ENCODE measurements at regions not wholly inside any gene's neighbourhood (a gene's known extent, or its start where the extent isn't known, plus 50 kb on each side); places are given as distances from the start of the nearest gene placed in this dataset.

DNA sequence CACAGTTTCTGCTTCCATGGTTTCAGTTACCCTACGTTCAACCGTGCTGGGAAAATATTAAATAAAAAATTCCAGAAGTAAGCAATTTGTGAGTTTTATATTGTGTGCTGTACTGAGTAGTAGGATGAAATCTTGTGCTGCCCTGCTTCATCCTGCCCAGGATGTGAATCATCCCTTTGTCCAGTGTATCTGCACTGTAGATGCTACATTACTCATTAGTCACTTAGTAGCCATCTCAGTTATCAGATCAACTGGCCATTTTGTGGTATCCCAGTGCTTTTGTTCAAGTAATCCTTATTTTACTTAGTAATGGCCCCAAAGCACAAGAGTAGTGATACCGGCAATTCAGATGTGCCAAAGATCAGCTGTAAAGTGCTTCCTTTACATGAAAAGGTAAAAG, 97.9 kb downstream of the COX18 start:
- no peaks in the 10 kb centered on the region for H3K36me3 ChIP-seq (ENCODE audit: insufficient read depth, low read depth, low read length)
- no peaks in the 10 kb centered on the region for H3K9me3 ChIP-seq (ENCODE audit: insufficient read depth, low read depth, low read length)
- no peaks in the 10 kb centered on the region for H3K27me3 ChIP-seq (ENCODE audit: insufficient read depth, low read length)
- H3K4me3 ChIP-seq (ENCODE audit: low read length), result no peak overlapping the region
- no peaks in the 10 kb centered on the region for H3K4me1 ChIP-seq (ENCODE audit: insufficient read depth, low read length)
- H3K27ac ChIP-seq (ENCODE audit: low read length), result no peak overlapping the region
- no peak overlapping the region for H3K9ac ChIP-seq (ENCODE audit: low read depth, low read length)

DNA sequence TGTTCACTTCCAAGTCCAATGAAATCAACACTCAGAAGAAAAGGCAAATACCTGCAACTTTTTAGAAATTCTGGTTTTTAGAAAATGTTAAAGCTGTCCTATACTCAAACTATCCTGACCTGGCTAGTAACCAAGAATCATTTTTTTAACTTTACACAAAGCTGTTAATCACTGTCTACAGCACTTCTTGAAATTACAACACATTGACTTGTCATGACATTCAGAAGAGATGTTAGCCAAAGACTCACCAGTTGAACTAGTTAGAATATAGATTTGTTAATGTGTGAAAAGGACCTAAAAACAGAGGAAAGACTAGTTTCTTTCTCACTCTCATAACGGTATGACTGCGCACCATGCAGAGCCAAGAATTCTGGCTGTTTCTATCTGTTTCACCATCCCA, 98.8 kb downstream of the COX18 start:
- H3K9me3 ChIP-seq (ENCODE audit: insufficient read depth, low read depth, low read length), result no peaks in the 10 kb centered on the region
- no peak overlapping the region for H3K27ac ChIP-seq (ENCODE audit: low read length)
- H3K4me3 ChIP-seq (ENCODE audit: low read length), result no peak overlapping the region
- no peak overlapping the region for H3K9ac ChIP-seq (ENCODE audit: low read depth, low read length)
- no peaks in the 10 kb centered on the region for H3K4me1 ChIP-seq (ENCODE audit: insufficient read depth, low read length)
- H3K36me3 ChIP-seq (ENCODE audit: insufficient read depth, low read depth, low read length), result no peaks in the 10 kb centered on the region
- H3K27me3 ChIP-seq (ENCODE audit: insufficient read depth, low read length), result no peaks in the 10 kb centered on the region

DNA sequence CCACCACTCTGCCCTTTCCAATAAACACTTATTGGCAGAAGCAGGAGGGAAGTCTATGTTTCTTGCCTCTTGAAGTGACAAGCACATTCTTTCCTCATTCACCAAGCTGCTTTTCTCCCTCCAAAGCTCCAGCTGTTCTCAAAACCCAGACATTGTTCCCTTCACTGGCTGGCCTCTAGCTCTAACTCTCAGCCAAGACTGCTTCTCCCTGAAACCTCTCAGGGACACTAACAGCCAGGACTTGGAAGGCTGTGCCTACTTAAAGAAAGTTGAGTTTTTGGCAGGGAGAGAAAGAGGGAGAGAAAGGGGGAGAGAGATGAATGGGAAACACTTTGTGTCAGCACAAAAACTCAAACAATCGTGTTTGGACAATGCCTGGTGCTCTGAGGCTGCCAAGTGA, 99.5 kb downstream of the COX18 start:
- H3K36me3 ChIP-seq (ENCODE audit: insufficient read depth, low read depth, low read length), result no peaks in the 10 kb centered on the region
- H3K27ac ChIP-seq (ENCODE audit: low read length), result no peak overlapping the region
- no peak overlapping the region for H3K4me3 ChIP-seq (ENCODE audit: low read length)
- H3K27me3 ChIP-seq (ENCODE audit: insufficient read depth, low read length), result no peaks in the 10 kb centered on the region
- H3K4me1 ChIP-seq (ENCODE audit: insufficient read depth, low read length), result no peaks in the 10 kb centered on the region
- H3K9ac ChIP-seq (ENCODE audit: low read depth, low read length), result no peak overlapping the region
- H3K9me3 ChIP-seq (ENCODE audit: insufficient read depth, low read depth, low read length), result no peaks in the 10 kb centered on the region

DNA sequence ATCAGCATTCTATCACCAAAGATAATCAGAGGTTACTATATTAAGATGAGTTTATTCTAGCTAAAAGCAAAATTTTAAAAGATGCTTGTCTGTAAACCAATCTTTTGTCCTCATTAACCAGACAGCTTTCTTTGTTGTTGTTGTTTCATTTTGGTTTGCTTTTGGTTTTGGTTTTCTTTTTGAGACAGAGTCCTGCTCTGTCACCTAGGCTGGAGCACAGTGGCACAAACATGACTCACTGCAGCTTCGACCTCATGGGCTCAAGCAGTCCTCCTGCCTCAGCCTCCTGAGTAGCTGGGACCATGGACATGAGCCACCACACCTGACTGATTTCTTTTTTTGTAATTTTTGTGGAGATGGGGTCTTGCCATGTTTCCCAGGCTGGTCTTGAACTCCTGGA, 102.9 kb downstream of the COX18 start:
- no peak overlapping the region for H3K9ac ChIP-seq (ENCODE audit: low read depth, low read length)
- no peaks in the 10 kb centered on the region for H3K4me1 ChIP-seq (ENCODE audit: insufficient read depth, low read length)
- H3K36me3 ChIP-seq (ENCODE audit: insufficient read depth, low read depth, low read length), result no peaks in the 10 kb centered on the region
- no peaks in the 10 kb centered on the region for H3K27me3 ChIP-seq (ENCODE audit: insufficient read depth, low read length)
- no peak overlapping the region for H3K4me3 ChIP-seq (ENCODE audit: low read length)
- no peak overlapping the region for H3K27ac ChIP-seq (ENCODE audit: low read length)
- no peaks in the 10 kb centered on the region for H3K9me3 ChIP-seq (ENCODE audit: insufficient read depth, low read depth, low read length)

DNA sequence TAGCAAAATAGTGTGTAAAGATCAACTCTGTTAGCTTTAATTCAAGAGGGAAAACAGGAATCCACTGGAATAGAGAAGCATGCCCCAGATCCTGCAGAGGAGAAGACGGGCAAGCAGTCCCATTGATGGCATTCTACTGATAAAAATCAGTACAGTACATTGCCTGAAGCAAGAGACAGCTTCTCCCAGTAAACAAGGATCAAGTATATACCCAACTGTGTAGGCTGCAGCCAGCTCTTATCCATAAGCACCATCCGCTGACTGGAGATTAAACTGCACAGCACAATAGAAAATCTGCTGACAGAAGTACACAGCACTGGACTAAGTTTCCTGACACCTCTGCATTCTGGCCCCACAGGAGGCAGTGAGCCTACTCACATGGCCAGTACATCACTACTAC, 110.1 kb downstream of the COX18 start:
- Histone ChIP-seq H3K9ac (ENCODE audit: low read depth, low read length) (no peak overlapping the region), H3K36me3 (ENCODE audit: insufficient read depth, low read depth, low read length) (no peaks in the 10 kb centered on the region), H3K4me3 (ENCODE audit: low read length) (no peak overlapping the region), H3K27ac (ENCODE audit: low read length) (no peak overlapping the region), H3K27me3 (ENCODE audit: insufficient read depth, low read length) (no peaks in the 10 kb centered on the region), H3K4me1 (ENCODE audit: insufficient read depth, low read length) (no peaks in the 10 kb centered on the region), H3K9me3 (ENCODE audit: insufficient read depth, low read depth, low read length) (no peaks in the 10 kb centered on the region)

DNA sequence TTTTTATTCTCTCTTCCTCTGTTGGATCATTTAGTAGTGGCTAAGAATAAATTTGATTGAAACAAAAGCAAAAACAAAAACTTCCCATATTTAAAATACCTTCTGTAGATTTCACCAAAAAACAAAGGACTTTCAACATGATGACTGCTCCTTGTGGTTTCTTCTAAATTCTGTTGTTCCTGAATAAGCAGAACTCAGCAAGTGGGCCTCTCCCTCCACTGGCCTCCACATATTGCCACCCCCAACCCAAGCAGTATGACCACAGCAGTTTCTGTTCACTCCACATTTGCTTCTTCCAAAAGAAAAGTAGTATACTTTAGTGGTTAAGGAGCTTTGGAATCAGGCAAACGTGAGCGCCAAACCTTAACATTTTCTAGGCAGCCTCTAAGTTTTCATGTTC, 114.7 kb downstream of the COX18 start:
- no peaks in the 10 kb centered on the region for H3K4me1 ChIP-seq (ENCODE audit: insufficient read depth, low read length)
- H3K36me3 ChIP-seq (ENCODE audit: insufficient read depth, low read depth, low read length), result no peaks in the 10 kb centered on the region
- H3K27me3 ChIP-seq (ENCODE audit: insufficient read depth, low read length), result no peaks in the 10 kb centered on the region
- H3K4me3 ChIP-seq (ENCODE audit: low read length), result no peak overlapping the region
- no peaks in the 10 kb centered on the region for H3K9me3 ChIP-seq (ENCODE audit: insufficient read depth, low read depth, low read length)
- no peak overlapping the region for H3K9ac ChIP-seq (ENCODE audit: low read depth, low read length)
- no peak overlapping the region for H3K27ac ChIP-seq (ENCODE audit: low read length)

DNA sequence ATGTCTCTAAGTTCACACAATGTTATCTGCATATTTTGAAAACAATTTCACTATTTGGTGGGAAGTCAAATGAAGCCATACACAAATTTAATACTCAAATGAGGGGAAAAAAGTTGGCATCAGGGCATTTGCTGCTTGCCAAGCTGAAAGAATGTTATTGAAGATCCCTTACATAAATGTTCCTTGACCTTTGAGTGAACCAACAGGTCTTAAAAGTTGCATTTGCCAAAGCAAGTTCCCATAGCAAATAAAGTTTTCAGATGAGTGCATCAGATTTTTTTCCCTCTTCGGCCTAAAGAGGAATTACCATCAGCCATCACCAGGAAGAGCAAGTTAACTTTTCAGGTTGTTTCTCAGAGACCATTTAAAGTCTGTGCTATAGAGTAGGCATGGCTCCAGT, 115.9 kb downstream of the COX18 start:
- H3K27ac ChIP-seq (ENCODE audit: low read length), result no peak overlapping the region
- H3K4me3 ChIP-seq (ENCODE audit: low read length), result no peak overlapping the region
- H3K4me1 ChIP-seq (ENCODE audit: insufficient read depth, low read length), result no peaks in the 10 kb centered on the region
- no peaks in the 10 kb centered on the region for H3K36me3 ChIP-seq (ENCODE audit: insufficient read depth, low read depth, low read length)
- no peaks in the 10 kb centered on the region for H3K27me3 ChIP-seq (ENCODE audit: insufficient read depth, low read length)
- no peak overlapping the region for H3K9ac ChIP-seq (ENCODE audit: low read depth, low read length)
- H3K9me3 ChIP-seq (ENCODE audit: insufficient read depth, low read depth, low read length), result no peaks in the 10 kb centered on the region

DNA sequence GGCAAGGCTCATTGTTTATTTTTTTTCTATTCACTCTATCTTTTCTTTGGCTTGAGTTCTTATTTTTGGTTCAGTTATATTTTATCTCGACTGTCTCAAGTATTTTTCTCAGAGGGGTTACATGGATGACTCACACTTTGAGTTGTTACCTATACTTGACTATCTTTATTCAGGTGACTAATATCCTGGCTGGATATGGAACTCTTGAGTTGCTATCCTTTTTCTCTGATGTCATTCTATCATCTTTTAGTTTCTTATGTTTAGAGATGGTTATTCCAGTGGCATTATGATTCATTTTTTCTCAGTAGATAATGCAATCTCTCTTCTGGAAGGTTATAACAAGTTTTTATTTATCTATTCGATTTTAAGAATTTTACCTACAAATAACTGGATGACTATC, 117.9 kb downstream of the COX18 start:
- no peak overlapping the region for H3K9ac ChIP-seq (ENCODE audit: low read depth, low read length)

DNA sequence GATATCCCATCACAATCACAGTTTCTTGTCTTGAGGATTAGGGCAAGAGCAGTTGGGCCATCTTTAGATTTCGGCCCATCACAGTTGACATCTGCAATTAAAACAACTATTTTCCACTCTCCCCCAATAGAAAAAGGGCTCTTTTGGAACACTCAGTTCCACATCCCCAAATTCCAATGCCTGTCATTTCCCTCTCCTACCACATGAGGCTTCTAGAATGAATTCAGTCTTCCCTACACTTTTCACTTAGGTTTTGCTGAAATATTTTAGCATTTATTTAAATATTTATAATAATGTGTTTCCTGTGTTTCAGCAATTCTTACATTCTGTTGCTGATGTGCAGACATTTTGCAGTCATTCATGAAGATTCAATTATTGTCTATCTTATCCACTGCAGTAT, 118.4 kb downstream of the COX18 start:
- no peak overlapping the region for H3K4me3 ChIP-seq (ENCODE audit: low read length)
- H3K9ac ChIP-seq (ENCODE audit: low read depth, low read length), result no peak overlapping the region
- no peaks in the 10 kb centered on the region for H3K4me1 ChIP-seq (ENCODE audit: insufficient read depth, low read length)
- H3K27ac ChIP-seq (ENCODE audit: low read length), result no peak overlapping the region
- no peaks in the 10 kb centered on the region for H3K9me3 ChIP-seq (ENCODE audit: insufficient read depth, low read depth, low read length)
- H3K27me3 ChIP-seq (ENCODE audit: insufficient read depth, low read length), result no peaks in the 10 kb centered on the region
- no peaks in the 10 kb centered on the region for H3K36me3 ChIP-seq (ENCODE audit: insufficient read depth, low read depth, low read length)

More for the DNA sequence above, 117.9 kb downstream of the COX18 start:
- no peaks in the 10 kb centered on the region for H3K36me3 ChIP-seq (ENCODE audit: insufficient read depth, low read depth, low read length)
- H3K27me3 ChIP-seq (ENCODE audit: insufficient read depth, low read length), result no peaks in the 10 kb centered on the region
- H3K4me3 ChIP-seq (ENCODE audit: low read length), result no peak overlapping the region
- H3K4me1 ChIP-seq (ENCODE audit: insufficient read depth, low read length), result no peaks in the 10 kb centered on the region
- no peak overlapping the region for H3K27ac ChIP-seq (ENCODE audit: low read length)
- no peaks in the 10 kb centered on the region for H3K9me3 ChIP-seq (ENCODE audit: insufficient read depth, low read depth, low read length)

DNA sequence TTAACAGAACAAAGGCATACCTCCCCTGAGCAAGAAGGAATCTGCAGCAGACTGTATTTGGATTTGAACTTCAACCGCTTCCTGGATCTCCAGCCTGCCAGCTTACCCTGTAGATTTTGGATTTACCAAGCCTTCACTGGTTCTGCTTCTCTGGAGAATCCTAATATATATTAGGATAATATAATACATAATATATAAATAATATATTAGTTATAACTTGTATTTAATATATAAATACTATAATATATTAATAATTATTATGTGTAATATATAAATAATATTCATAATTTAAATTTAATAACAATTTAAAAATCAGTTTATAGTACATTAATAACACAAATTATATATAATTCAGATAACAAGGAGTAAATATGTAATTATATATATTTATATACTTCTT, 121.4 kb downstream of the COX18 start:
- H3K27ac ChIP-seq (ENCODE audit: low read length), result no peak overlapping the region
- no peaks in the 10 kb centered on the region for H3K9me3 ChIP-seq (ENCODE audit: insufficient read depth, low read depth, low read length)
- H3K4me3 ChIP-seq (ENCODE audit: low read length), result no peak overlapping the region
- no peaks in the 10 kb centered on the region for H3K4me1 ChIP-seq (ENCODE audit: insufficient read depth, low read length)
- H3K27me3 ChIP-seq (ENCODE audit: insufficient read depth, low read length), result no peaks in the 10 kb centered on the region
- H3K36me3 ChIP-seq (ENCODE audit: insufficient read depth, low read depth, low read length), result no peaks in the 10 kb centered on the region
- no peak overlapping the region for H3K9ac ChIP-seq (ENCODE audit: low read depth, low read length)

DNA sequence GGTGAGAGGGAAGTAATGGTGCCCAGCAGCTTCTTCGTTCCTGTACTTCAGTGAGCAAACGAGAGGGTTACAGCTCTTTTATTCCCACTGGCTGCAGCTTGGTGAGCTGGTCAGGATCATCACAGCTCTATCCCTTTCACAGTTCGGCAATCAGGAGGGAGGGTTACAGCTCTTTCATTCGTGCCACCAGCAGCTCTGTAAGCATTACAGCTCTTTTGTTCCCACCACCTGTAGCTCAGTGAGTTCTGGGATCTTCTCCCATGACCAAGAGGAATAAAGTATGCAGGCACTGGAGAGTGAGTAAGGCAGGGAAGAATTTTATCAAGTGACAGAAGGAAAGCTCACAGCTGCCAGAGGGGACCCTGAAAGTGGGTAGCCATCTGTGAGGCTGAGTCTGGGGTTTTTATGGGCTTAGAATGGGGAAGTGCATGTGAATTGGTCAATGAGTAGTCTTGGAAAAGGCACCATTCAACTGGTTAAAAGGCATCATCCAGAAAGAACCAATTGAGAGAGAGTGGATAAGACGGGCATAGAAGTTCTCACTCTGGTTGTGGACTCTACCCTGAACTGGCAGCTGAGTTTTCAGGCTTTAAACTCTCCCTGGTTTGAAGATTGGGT, 123.7 kb downstream of the COX18 start:
- Histone ChIP-seq H3K9ac (ENCODE audit: low read depth, low read length) (no peak overlapping the region), H3K36me3 (ENCODE audit: insufficient read depth, low read depth, low read length) (no peaks in the 10 kb centered on the region), H3K27ac (ENCODE audit: low read length) (no peak overlapping the region), H3K27me3 (ENCODE audit: insufficient read depth, low read length) (no peaks in the 10 kb centered on the region), H3K9me3 (ENCODE audit: insufficient read depth, low read depth, low read length) (no peaks in the 10 kb centered on the region), H3K4me1 (ENCODE audit: insufficient read depth, low read length) (no peaks in the 10 kb centered on the region), H3K4me3 (ENCODE audit: low read length) (no peak overlapping the region)

DNA sequence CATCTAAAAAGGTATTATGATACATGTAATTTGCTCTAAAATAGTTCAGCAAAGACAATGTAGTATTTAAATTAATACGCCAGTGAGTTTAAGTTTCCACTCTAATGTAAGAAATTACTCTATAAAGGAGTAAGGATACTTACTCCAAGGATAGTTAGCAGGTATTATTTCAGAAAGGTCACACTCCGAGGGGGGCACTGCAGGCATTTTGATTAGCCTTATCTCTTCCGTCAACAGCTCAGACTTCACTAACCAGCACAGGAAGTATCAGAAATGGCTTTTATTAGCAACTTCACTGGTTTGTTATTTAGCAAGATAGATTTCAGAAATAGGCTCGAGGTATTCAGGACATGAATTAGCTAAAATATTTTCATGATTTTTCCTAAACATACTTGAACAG, 127.0 kb downstream of the COX18 start:
- Histone ChIP-seq H3K27ac (ENCODE audit: low read length) (no peak overlapping the region), H3K9ac (ENCODE audit: low read depth, low read length) (no peak overlapping the region), H3K27me3 (ENCODE audit: insufficient read depth, low read length) (no peaks in the 10 kb centered on the region)

DNA sequence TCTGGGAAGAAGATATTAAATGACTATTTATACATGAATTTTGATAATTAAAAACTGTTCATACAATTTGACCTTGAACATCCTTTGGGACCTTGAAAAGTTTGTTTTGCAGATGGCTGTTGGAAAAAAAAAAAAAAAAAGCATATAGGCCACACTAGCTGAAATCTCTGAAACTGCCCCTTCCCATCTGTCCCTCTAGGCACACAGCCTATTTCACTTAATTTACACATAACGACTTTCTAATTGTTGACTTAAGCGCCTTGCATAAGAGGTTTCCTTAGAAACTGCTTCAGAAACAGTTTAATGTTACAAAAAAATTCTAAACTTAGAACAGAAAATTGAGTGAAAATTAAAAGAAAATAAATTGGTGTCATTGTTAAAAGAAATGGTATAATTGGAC, 131.0 kb downstream of the COX18 start:
- Histone ChIP-seq H3K4me1 (ENCODE audit: insufficient read depth, low read length) (no peaks in the 10 kb centered on the region), H3K27me3 (ENCODE audit: insufficient read depth, low read length) (no peaks in the 10 kb centered on the region), H3K27ac (ENCODE audit: low read length) (no peak overlapping the region), H3K4me3 (ENCODE audit: low read length) (no peak overlapping the region), H3K9me3 (ENCODE audit: insufficient read depth, low read depth, low read length) (no peaks in the 10 kb centered on the region), H3K36me3 (ENCODE audit: insufficient read depth, low read depth, low read length) (no peaks in the 10 kb centered on the region), H3K9ac (ENCODE audit: low read depth, low read length) (no peak overlapping the region)

More for the DNA sequence above, 127.0 kb downstream of the COX18 start:
- no peaks in the 10 kb centered on the region for H3K36me3 ChIP-seq (ENCODE audit: insufficient read depth, low read depth, low read length)
- H3K4me1 ChIP-seq (ENCODE audit: insufficient read depth, low read length), result no peaks in the 10 kb centered on the region
- H3K4me3 ChIP-seq (ENCODE audit: low read length), result no peak overlapping the region
- no peaks in the 10 kb centered on the region for H3K9me3 ChIP-seq (ENCODE audit: insufficient read depth, low read depth, low read length)
